ENCODE measurements at regions not wholly inside any gene's neighbourhood (a gene's known extent, or its start where the extent isn't known, plus 50 kb on each side); places are given as distances from the start of the nearest gene placed in this dataset.

DNA sequence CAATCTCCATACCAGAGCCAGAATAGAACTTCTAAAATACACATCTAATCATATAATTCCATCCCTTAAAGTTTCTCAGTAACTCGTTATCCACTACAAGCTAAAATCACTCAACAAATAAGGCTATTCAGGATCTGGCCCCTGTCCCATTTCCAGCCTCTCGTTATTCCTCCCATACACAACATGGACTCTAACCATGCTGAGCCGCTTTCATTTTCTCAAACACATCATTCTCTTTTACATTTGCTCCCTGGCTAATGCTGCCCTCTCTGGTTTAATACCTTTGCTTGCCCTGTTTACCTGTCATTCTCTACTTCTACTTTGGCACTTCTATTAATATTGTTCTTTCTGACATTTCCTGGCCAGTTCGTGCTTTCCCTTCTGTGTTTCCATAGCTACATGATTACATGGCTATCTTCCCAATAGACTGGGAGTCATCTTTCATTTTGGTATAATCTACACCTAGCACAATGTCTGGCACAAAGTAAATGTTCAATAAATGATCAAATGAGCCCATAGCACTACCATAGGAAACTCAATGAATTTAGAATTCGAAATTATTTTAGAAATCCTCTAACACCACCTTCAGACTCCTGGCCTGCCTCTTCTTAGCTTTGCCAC is 163.6 kb upstream of the VRK2 start:
- TF ChIP-seq CTCF (IDR thresholded peaks at IDR 0.05) = no peak
- no peak for TF ChIP-seq POLR2A (IDR thresholded peaks at IDR 0.05)

Data from tibial nerve (tissue), 3 donors.